ENCODE measurements at regions not wholly inside any gene's neighbourhood (a gene's known extent, or its start where the extent isn't known, plus 50 kb on each side); places are given as distances from the start of the nearest gene placed in this dataset.

DNA sequence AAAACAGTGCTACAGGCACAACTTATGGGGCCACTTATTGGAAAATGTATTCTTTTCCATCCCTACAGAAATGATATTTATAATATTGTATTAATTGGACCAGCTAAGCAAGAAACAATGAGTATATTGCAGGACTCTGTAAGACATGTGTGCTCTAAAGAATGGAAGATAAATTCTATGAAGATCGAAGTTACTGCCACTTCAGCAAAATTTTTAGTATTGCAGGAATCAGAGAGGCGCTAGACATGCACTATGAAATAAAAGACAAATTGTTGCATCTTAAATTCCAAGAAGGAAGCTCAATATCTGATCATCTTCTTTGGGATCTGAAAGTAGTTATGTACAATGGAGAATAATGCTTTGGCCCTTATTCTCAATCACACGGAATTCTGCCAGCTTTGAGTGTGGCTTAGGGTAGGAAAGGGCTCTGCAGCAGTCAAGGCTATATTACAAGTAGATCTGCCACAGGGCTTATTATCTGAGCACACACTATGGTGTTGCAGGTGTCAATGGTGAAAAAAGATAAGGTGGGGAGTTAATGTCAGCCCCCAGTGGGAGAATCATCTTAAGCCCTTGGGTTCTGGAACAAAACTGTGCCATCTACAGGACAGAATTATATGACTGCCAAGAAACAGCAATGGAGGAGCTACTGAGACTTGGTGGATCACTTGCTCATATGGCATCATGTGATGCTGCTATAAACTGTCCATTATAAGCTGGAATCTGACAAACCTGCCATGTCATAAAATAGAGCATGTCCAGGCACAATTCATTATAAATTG, 334.0 kb upstream of the NDST3 start:
- ATAC-seq (no peak; the same call in 1 of the 2 replicates), DNase-seq (peak; percentile 26)
- CTCF ChIA-PET: interaction anchor here (0.6 kb wide), 1 partner anchor 124 kb away, joined by 3 read pairs; no protein-coding TSS in a partner anchor
- intact Hi-C loops (cut with micrococcal nuclease): no loop called here
- Histone ChIP-seq H3K4me3 (ENCODE audit: low read length) (no peak overlapping the region), H3K79me2 (ENCODE audit: low read length) (no peaks in the 10 kb centered on the region), H4K20me1 (ENCODE audit: low read length) (no peaks in the 10 kb centered on the region), H3K27ac (ENCODE audit: low read length) (no peak overlapping the region), H3K4me1 (ENCODE audit: insufficient read depth, low read length) (no peaks in the 10 kb centered on the region), H3K9me3 (ENCODE audit: low read length) (no peaks in the 10 kb centered on the region), H2AFZ (ENCODE audit: low read length) (no peak overlapping the region), H3K27me3 (ENCODE audit: low read length) (no peaks in the 10 kb centered on the region), H3K9ac (ENCODE audit: low read length) (no peak overlapping the region), H3F3A (ENCODE audit: low read length, unreplicated experiment) (no peaks in the 10 kb centered on the region), H3K9me2 (replicated peaks; ENCODE audit: low read length) (no peaks in the 10 kb centered on the region), H3K36me3 (ENCODE audit: low read depth, low read length) (no peaks in the 10 kb centered on the region; the same call in 1 of the 2 replicates), H3K4me2 (ENCODE audit: low read length) (no peak overlapping the region)
- no peak for TF ChIP-seq EZH2phosphoT487 (IDR thresholded peaks at IDR 0.05; ENCODE audit: borderline replicate concordance, low read length)
- TF ChIP-seq, protein P1, sequence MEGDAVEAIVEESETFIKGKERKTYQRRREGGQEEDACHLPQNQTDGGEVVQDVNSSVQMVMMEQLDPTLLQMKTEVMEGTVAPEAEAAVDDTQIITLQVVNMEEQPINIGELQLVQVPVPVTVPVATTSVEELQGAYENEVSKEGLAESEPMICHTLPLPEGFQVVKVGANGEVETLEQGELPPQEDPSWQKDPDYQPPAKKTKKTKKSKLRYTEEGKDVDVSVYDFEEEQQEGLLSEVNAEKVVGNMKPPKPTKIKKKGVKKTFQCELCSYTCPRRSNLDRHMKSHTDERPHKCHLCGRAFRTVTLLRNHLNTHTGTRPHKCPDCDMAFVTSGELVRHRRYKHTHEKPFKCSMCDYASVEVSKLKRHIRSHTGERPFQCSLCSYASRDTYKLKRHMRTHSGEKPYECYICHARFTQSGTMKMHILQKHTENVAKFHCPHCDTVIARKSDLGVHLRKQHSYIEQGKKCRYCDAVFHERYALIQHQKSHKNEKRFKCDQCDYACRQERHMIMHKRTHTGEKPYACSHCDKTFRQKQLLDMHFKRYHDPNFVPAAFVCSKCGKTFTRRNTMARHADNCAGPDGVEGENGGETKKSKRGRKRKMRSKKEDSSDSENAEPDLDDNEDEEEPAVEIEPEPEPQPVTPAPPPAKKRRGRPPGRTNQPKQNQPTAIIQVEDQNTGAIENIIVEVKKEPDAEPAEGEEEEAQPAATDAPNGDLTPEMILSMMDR (conservative IDR thresholded peaks at IDR 0.05; ENCODE audit: low read depth, low read length): peak; percentile 54
- no peak for TF ChIP-seq EZH2 (IDR thresholded peaks at IDR 0.05; ENCODE audit: low read length, unreplicated experiment)
- POLR2A ChIA-PET (ENCODE audit: unreplicated experiment): no interaction called here
- no TSS peak for BruUV-seq (replicated peaks)

DNA sequence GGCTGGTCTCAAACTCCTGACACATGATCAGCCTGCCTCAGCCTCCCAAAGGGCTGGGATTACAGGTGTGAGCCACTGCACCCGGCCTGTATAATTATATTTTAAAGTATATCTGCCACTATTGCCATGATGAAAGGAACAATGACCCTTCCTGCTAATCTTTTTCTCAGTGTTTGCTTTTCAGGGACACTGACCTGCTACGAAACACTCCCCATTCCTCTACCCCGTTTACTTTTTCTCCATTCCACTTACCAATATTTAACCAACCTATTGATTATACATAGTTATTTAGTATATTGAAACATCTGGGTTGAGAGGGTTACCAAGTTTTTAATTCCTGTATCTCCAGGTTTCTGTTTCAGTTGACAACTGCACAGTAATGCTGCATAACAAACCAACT, 331.9 kb upstream of the NDST3 start:
- Histone ChIP-seq H3K79me2 (ENCODE audit: low read length) (no peaks in the 10 kb centered on the region), H4K20me1 (ENCODE audit: low read length) (no peaks in the 10 kb centered on the region), H3K4me2 (ENCODE audit: low read length) (no peak overlapping the region), H3K36me3 (ENCODE audit: low read depth, low read length) (no peaks in the 10 kb centered on the region; the same call in 1 of the 2 replicates), H3K9ac (ENCODE audit: low read length) (no peak overlapping the region), H3K27ac (ENCODE audit: low read length) (no peak overlapping the region), H3F3A (ENCODE audit: low read length, unreplicated experiment) (no peaks in the 10 kb centered on the region), H2AFZ (ENCODE audit: low read length) (no peak overlapping the region), H3K4me1 (ENCODE audit: insufficient read depth, low read length) (no peaks in the 10 kb centered on the region), H3K9me3 (ENCODE audit: low read length) (no peaks in the 10 kb centered on the region), H3K9me2 (replicated peaks; ENCODE audit: low read length) (no peaks in the 10 kb centered on the region), H3K4me3 (ENCODE audit: low read length) (no peak overlapping the region), H3K27me3 (ENCODE audit: low read length) (no peaks in the 10 kb centered on the region)
- ChIA-PET CTCF (no interaction called here), POLR2A (ENCODE audit: unreplicated experiment) (no interaction called here)
- ATAC-seq: no peak
- TF ChIP-seq, protein P1 (conservative IDR thresholded peaks at IDR 0.05; ENCODE audit: low read depth, low read length): no peak
- TF ChIP-seq EZH2phosphoT487 (IDR thresholded peaks at IDR 0.05; ENCODE audit: borderline replicate concordance, low read length) (no peak), EZH2 (IDR thresholded peaks at IDR 0.05; ENCODE audit: low read length, unreplicated experiment) (no peak)
- DNase-seq: no peak
- intact Hi-C loops (cut with micrococcal nuclease): no loop called here
- BruUV-seq (replicated peaks): no TSS peak

DNA sequence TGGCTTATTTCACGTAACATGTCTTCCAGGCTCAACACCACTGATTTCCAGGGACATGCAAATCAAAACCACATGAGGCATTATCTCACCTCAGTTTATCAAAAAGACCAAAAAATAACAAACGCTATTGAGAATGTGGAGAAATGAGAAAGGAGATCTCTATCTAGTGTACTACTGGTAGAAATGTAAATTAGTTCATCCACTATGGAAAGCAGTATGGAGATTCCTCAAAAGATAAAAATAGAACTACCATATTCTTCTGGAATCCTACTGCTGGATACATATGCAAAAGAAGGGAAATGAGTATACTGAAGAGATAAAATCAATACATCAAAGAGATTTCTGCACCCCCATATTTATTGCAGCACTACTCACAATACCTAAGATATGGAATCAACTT, 329.6 kb upstream of the NDST3 start:
- Histone ChIP-seq H3K79me2 (ENCODE audit: low read length) (no peaks in the 10 kb centered on the region), H3K27ac (ENCODE audit: low read length) (no peak overlapping the region), H4K20me1 (ENCODE audit: low read length) (no peaks in the 10 kb centered on the region), H3K36me3 (ENCODE audit: low read depth, low read length) (no peaks in the 10 kb centered on the region; the same call in 1 of the 2 replicates), H3K9me3 (ENCODE audit: low read length) (no peaks in the 10 kb centered on the region), H2AFZ (ENCODE audit: low read length) (no peak overlapping the region), H3K9me2 (replicated peaks; ENCODE audit: low read length) (no peaks in the 10 kb centered on the region), H3K9ac (ENCODE audit: low read length) (no peak overlapping the region), H3F3A (ENCODE audit: low read length, unreplicated experiment) (no peaks in the 10 kb centered on the region), H3K4me3 (ENCODE audit: low read length) (no peak overlapping the region), H3K4me2 (ENCODE audit: low read length) (no peak overlapping the region), H3K27me3 (ENCODE audit: low read length) (no peaks in the 10 kb centered on the region), H3K4me1 (ENCODE audit: insufficient read depth, low read length) (no peaks in the 10 kb centered on the region)
- BruUV-seq (replicated peaks): no TSS peak
- intact Hi-C loops (cut with micrococcal nuclease): no loop called here
- no peak for ATAC-seq
- CTCF ChIA-PET: interaction anchor here (0.6 kb wide), 1 partner anchor 265 kb away, joined by 6 read pairs; no protein-coding TSS in a partner anchor
- DNase-seq: no peak
- TF ChIP-seq EZH2 (IDR thresholded peaks at IDR 0.05; ENCODE audit: low read length, unreplicated experiment) (no peak), EZH2phosphoT487 (IDR thresholded peaks at IDR 0.05; ENCODE audit: borderline replicate concordance, low read length) (no peak)
- TF ChIP-seq, protein P1 (conservative IDR thresholded peaks at IDR 0.05; ENCODE audit: low read depth, low read length): no peak
- POLR2A ChIA-PET (ENCODE audit: unreplicated experiment): no interaction called here

Data from PC-3 (cell line).